HG02938 (cell line): ENCODE measurements at regions not wholly inside any gene's neighbourhood (a gene's known extent, or its start where the extent isn't known, plus 50 kb on each side); places are given as distances from the start of the nearest gene placed in this dataset.
"Not testable (repeated sequence)": the region's sequence is repeated elsewhere in the genome, so short reads cannot be mapped to it uniquely, and the experiment has no call there.

Experiments used
- ATAC-seq: cut with Tn5 transposase; IDR thresholded peaks from one replicate; pipeline ENCODE4 v1.9.1; 2021; ENCODE audit warnings: mild to moderate bottlenecking, moderate library complexity; ENCODE audit not compliant: unreplicated experiment

DNA sequence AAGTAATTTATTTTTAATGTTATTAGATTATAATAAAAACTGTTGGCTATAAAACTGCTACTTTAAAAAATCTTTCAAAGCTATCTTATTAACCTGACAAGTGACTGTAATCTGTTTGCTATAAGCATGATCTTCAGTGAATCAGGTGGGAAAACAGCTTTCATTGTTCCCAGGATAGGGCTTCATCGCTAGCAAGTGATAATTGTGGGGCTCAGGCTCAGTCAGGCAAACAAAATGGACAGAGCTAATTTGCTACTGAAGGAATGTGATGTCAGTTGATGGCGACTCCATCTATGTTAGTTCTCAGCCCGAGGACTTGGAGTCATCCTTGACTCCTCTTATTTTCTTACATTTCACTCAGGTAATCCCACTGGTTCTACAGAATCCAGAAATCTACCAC, 125.0 kb downstream of the RASSF10 start:
- no peak for ATAC-seq

DNA sequence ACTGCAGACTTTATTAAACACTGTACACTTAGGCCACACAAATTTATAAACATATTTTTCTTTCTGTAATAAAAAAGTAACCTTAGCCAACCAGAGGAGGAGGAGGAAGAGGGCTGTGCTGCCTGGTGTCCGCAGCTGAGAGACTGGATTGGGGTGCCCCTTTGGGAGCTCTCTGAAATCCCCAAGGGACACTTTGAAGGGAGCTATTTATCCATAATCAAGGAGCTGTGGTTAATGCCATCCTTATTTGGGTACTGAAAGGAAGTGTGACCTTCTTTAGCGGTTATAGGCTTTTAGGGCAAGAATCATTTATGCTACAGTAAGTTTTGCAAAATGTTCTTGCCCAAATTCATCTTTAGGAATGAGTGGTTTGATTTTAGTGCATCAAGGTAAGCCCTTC, 125.8 kb downstream of the RASSF10 start:
- ATAC-seq: no peak

DNA sequence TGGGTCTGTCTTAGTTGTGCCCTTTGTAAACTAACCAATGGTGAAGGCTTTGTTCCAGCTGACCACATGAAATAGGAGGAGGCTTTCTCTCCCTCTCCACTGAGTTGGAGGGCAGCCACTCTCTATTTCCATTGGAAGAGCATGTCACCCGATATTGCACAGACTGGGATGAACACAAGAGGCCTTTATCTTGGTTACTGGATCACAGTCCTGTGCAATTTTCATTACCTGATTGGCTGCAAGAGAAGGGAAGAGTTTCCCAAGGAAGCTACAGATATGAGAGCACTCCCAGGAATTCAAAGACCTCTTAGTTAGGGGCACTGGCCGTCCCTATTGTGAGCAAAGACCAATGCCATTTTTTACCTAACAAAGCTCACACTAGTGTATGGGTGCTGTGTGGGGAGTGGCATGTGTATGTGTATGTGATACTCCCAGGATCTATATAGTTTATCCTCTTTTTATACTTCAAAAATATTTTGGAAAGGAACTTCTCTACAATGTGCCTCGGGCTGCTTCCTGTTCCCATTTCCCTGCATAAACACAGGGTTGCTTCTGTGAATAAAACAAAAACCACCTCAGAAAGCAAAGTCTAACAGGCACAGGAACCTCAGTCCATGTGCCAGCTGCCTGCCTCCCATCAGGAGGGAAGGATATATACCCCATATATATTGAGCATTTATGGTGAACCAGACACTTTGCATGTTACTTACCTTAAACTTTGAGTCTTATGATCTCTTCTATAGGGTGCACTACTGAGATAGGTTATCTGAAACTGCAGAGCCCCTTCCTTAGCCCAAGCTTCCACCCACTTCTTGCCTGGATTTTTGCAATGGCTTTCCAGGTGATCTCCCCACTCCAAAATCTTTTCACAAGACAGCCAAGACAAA, 126.5 kb downstream of the RASSF10 start:
- no peak for ATAC-seq

DNA sequence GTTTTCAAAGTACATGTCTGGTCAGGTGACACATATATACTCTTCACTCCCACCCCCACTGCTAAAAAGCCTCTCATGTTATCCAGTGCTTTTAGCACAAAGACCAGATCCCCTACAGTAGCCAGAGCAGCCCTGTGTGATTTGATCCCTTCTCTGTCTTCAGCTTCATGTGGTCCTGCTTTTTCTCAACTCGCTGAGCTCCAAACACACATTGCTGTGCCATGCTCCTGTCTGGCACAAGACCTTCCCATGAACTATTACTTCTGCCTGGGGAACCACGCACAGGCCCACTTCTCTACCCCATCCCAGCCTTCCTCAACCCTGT, 127.1 kb downstream of the RASSF10 start:
- ATAC-seq: no peak

DNA sequence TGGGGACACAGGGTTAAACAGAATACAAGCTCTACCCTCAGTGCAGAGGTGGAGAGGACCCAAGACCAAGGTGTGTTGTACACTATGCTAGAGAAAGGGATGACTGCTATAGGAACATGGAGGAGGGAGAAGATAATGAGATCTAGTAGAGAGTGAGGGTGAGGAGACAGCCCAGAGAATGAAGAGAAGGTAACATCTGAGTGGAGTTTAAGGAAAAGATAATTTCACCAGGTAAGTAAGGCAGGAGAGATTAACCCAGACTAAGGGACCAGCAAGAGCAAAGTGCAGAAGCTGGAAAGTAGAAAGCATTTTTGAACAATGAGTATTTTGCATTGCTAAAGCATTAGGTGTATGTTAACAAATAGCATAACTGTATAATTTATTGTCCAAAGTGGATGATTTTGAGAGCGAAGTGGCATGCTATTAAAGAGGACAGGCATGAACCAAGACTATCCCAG, 128.8 kb downstream of the RASSF10 start:
- no peak for ATAC-seq

DNA sequence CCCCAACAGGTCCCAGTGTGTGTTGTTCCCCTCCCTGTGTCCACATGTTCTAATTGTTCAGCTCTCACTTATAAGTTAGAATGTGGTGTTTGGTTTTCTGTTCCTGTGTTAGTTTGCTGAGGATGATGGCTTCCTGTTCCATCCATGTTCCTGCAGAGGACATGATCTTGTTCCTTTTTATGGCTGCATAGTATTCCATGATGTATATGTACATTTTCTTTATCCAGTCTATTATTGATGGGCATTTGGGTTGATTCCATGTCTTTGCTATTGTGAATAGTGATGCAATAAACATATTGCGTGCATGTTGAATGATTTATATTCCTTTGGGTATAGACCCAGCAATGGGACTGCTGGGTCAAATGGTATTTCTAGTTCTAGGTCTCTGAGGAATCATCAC, 130.0 kb downstream of the RASSF10 start:
- not testable (repeated sequence) for ATAC-seq

DNA sequence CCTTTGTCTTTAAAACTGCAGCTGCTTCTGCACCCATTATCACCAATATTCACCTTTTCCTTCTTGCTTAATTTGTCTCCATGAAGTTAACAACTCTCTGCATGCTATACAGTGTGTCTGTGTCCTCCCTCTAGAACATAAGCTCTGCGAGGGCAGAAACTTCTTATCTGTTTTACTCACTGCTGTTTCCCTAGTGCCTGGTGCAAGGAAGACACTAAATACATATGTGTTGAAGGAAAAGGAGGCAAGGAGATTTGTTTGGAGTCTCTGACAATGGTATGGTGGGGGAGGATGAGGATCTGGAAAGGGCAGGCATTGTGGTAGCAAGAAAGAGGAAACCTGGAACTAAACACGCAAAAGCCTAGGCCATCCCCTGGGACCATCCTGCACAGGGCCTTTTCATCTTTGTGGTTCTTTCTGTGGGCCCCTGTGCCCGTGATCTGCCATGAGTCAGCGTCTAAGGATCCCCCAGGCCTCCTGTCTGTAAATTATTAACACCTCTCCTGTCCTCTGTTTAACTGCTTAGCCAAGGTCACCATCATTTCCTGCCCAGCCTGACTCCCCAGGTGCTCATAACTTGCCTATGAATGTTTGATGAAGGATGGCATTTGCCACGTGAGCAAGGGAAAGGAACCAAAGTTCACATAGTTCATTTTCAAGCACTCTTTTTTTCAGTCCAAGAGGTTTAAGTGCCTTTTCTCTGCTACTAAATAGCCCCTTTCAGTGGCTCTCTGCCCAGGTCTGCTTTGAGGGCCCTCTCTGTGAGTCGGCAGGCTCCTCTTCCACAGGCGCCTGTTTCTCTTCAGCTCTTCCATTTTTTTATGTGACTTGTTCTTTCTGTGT, 131.1 kb downstream of the RASSF10 start:
- peak; percentile 89 for ATAC-seq

DNA sequence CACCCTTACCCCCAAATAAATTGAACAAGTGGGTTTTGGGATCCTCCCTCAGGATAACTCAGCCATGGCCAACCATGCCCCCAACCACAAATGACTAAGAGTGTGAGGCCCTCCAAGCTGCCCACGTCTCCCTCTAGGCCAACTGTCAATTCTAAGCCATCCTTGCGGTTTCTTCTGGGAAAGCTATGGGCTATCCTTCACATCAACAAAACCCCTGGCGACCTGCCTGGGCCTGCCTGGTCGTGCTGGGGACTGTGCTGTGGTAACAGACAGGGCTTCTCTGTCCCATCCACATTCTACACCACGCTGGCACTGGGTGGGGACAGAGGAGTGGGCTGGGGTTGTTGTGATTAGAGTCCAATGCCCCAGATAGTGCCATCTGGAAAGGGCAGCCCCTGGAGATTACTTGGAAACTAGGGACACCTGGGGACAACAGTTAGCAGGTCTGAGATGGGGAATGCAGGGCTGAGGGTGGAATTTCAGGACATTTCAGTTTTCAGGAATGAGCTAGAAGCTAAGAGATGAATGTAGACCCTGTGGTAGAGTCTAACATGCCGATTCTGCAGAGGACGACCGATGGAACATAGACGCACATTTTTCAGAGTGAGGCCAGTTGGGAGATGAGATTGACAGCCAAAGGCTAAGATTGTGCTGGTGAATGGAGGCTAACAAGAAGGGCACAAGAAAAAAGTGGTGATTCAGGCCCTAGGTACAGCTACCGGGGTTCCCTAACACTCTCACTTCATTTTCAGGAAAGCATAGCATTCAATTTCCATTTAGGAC, 131.9 kb downstream of the RASSF10 start:
- ATAC-seq: no peak

DNA sequence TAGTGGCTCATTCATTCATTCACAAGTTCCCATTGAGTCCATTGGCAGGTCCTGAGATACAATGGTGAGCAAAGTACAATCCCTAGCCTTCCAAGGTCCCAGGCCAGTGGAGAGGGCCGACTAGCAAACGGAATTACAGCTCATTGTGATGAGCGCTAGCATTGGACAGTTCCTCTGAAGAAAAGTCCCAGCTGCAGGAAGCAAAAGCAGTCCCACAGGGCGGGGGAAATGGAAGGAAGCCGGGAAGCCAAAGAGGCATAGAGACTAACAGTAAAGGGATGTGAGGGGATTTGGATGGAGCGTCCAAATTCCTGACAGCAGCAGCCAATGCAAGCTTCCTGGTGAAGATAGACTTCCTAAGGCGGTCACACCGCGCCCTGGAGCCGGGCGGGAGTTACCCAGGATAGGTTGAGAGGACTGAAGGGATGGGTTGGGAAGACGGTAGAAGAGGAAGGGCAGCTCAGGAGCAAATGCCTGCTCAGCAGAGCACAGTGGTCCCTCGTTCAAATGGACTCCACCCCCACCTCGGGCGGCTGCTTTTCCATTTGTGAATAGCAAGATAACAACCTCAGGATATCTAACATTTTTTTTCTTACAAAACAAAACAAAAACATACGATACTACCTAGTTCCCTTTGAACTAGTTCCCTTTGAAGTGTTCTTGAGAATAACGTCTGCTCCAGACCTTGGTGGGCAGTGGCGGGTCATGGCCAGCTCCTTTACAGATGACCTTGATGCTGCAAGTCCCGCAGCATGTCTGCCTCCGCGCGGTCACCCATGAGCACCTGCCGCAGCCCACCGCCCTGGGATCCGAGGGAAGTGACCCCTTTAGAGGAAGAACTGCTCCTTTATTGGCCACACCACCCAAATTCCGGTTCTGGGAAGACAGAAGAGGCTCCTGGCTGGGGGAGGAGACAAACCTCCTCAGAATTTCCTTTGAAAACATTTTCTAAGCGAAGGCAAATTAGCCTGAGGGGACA, 132.9 kb downstream of the RASSF10 start:
- no peak for ATAC-seq

DNA sequence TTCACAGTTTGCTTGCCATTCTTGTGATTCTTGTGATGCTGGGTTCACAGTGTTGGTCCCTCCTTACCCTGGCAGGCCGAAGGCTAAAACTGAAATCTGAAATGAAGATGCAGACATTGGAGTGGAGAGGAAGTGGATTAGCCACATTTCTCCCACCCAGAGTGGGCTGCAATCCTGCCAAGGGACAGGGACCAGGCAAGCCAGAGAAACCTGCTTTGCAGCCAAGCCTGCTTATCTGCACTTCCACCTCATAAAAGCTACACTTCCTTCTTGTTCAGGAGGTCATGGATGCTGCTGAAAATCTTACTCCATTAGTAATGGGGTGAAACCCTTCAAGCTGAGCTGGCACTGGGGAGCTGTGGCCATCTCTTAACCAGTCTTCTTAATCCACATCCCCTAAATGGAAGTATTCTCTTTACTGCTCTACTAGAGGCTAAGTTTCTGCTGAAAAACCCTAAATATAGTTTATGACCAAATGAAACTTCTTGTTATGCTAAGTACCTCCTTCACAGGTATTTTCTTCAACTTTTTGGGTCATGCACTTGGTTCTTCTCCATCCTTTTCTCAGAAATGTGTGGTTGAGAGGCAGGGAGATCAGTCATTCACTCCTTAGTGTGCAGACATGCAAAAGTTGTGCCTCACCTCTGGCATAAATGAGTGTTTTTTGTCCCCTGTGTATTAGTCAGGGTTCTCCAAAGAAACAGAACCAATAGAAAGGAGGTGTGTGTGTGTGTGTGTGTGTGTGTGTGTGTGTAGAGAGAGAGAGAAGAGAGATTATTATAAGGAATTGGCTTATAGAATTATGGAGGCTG, 133.9 kb upstream of the BMAL1 start:
- ATAC-seq: no peak

DNA sequence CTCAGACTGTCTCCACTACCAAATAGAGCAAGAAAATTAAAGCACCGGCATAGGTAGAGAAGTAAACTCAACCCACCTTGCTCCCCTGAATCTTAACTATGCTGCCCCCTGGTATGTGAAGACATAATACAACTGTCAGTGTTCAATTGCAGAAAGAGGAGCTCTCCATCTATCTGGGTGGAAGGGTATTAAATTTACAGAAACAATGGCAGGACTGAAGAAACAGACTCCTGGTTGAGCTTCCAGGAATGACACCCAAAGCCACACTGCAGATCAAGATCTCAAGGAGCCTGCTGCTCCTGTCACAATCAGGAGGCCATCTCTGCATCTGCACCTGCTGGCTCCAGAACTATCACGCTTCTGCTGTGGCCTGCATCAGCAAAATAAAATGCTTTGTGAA, 132.1 kb upstream of the BMAL1 start:
- ATAC-seq: no peak

DNA sequence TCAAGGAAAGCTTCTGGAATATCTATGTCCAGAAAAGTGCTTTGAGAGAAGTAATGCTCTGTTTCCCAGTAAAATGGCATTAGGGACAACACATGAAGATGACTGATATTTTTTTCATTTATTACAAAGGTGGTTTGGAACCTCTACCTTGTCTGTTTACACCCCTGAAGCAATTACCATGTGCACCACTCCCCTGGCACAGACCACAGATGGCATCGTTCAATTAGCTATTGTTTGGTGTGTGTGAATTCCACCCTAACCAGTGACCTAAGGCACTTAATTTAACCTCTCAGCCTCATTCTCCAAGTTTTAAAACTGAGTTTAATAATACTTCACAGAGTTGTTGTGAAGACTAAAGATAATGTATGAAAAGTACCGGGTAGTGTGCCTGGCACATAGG, 127.6 kb upstream of the BMAL1 start:
- no peak for ATAC-seq

DNA sequence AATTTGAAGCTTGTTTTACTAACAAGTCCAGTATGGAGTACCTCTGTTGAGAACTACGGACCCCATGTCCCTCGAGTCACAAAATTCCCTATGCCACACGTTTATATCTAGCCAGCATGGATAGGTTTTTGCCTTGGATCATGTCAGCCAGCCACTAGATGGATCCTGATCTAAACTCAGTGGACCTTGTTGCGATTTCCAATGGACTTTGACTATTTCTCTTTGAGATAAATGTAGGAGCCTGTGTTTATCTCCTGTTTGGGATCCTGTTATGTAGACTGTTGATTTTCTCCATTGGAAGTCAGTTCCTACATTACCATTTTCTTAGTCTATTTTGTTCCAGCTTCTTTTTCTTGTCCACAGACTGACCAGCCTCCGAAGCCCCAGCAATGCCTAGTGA, 127.1 kb upstream of the BMAL1 start:
- no peak for ATAC-seq

DNA sequence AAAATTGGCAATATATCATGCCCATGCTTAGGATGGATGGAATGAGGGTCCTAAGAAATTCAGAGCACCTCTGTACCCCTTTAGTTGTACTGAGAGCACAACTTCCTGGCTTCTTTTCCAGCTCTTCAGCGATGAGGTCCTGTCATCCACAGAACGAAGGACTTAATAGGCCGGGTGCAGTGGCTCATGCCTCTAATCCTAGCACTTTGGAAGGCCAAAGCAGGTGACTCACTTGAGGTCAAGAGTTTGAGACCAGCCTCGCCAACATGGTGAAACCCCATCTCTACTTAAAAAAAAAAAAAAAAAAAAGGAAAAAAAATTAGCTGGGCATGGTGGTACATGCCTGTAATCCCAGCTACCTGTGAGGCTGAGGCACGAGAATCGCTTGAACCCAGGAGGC, 125.3 kb upstream of the BMAL1 start:
- no peak for ATAC-seq

DNA sequence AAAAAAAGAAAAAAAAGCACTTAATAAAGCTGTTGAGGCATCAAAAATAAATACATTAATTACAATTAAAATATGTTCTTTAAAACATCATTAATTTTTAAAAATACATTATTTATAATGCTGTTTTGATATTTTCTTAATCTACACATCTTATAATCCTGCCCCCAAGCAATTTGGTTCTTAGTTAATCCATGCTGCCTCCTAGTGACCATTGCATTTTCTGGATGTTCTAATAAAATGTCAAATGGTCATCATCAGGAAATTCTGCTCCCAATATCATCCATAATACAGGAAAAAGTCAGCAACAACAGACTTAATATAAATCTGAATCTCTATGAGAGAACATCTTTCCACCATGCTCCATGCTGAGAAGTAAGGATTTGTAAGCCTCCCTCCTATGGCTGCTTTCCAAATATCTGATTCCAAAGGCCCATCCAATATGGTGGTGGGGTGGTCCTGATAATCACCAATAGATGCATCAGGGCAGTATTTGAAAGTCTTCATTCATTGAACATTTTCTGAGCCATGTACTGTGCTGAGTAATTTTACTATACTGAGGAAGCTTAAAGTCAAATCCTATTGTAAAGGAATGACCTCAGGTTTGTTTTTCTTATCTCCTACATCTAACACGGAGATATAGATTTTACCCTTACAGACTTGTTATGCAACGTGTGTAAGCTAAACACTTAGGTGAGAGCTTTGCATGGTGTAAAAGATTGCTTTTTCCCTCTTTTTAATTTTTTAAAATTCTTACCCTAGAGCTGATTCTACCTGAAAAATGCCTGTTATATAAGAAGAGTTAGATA, 124.7 kb upstream of the BMAL1 start:
- no peak for ATAC-seq

DNA sequence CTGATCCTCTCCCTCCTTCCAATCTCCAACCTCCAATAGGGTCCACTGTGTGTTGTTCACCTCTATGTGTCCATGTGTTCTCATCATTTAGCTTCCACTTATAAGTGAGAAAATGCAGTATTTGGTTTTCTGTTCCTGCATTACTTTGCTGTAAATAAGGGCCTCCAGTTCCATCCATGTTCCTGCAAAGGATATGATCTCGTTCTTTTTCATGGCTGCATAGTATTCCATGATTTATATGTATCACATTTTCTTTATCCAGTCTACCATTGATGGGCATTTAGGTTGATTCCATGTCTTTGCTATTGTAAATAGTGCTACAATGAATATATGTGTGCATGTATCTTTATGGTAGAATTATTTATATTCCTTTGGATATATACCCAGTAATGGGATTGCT, 123.2 kb upstream of the BMAL1 start:
- ATAC-seq: not testable (repeated sequence)

DNA sequence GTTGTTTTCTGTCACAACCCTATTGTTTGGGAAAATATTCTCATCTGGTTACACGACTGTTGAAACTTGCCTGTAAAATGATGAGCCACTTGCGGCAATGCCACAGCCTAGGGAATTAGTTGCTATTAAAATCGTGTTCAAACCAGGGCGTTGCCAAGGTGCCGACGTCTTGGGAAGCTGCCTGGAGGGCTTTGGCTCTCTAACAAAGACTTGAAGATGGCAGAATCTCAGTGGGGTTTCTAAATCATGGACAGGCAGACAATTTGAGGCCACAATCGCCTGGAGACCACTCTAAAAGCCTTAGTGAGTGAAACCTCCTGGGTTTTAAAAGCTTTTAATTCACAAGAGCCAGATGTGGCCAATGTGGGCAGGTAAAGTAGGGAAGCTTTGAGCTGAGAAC, 117.2 kb upstream of the BMAL1 start:
- ATAC-seq: no peak

DNA sequence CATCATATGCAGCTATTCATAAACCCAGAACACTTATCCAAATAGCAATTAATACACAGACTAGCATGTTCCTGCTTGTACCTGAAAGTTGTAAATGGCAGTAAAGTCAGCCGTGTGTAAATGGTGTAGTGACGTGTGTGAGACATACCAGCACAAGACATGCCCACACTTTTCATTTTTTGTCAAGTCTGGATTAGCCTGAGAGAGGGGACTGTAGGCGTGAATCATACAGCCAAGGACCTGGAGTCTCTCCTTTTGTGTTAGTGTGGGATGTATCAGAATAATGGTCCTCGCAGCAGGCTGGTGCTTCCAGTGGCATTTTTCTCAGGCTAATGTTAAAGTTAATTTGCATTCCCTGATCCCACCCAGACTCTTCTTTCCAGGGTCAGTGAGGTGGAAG, 116.8 kb upstream of the BMAL1 start:
- no peak for ATAC-seq

DNA sequence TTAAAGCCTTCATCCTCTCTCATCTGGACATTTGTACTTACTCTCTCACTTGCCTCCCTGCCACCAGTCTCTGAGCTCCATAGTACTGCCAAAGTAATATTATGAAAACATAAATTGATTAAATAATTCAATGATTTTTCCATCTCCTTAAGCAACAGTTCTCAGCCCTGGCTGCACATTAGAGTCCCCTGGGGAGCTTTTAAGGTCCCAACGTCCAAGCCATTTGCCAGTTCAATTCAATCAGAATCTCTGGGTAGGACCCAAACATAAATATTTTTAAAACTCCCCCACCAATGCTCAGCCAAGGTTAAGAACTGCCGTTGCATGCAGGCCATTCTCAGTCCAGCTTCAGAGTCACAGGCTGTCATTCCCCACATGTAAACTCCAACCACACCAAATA, 114.4 kb upstream of the BMAL1 start:
- ATAC-seq: no peak
